SK-N-DZ (cell line): ENCODE measurements at regions not wholly inside any gene's neighbourhood (a gene's known extent, or its start where the extent isn't known, plus 50 kb on each side); places are given as distances from the start of the nearest gene placed in this dataset.

Experiments used
- DNase-seq: peaks from one replicate; pipeline ENCODE4 v3.0.0-alpha.2; 2015; ENCODE audit warnings: low spot score

DNA sequence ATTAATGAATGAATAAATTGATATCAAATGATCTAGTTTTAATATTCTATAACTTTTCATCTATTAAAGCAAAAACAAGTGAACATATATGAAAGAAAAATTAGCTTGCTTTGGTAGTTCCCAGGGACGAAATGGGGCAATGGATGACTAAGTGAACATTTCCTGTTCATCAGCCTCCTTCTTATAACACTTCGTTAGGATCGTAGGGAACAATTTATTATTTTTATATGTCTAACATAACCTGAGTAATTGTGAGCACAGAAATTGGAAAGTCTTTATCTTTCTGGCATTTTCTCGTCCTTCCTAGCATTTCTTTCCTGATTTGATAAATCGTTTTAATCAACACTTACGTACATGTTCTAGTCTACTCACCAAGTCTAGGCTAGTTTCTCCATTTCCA lies 59.1 kb upstream of the PPP1R3C start:
- DNase-seq = no peak

DNA sequence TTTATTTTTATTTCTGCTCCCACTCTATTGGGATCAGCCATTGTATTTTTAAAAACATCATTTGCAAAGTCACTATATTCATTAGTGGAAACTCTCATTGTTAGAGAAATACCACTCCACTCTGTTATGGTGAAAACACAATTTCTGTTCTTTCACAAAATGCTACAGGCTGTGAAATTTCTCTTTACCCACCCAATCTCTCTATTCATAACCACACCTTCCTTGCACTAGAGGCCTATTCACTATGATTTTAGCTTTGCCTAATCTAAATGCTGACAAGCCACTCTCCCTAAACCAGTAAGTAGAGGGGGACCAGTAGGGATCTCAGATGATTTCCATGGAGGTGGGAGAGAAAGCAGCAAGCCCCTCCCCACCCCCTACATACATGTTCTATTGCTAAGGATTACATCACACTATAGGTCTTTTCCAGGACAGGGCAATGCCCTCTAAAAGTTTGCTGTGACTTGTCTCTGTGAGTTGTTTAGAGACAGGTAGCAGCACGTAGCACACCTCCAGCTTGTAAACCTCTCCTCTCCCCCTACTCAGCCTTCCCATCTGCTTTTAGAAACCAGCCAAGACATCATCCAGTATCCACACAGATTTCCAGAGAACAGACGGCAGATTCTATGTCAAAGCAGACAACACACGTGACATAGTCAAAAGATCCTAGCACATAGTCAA lies 58.3 kb upstream of the PPP1R3C start:
- no peak for DNase-seq

DNA sequence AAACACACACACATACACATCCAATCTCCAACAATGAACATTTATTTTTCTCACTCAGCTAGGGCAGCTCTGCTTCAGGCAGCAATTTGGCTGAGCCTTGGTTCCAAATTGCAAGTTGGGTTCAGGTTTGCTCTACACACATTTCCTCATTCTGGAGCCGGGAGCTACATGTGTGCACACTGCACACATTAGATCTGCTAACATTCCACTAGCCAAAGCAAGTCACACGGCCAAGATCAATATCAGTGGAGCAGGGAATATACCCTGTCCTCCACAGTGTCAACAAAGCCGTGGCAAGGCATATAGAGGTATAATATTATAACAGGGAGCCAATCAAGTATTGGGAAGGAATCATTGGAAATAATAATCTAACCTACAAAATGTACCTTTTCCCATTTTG lies 57.5 kb upstream of the PPP1R3C start:
- no peak for DNase-seq

DNA sequence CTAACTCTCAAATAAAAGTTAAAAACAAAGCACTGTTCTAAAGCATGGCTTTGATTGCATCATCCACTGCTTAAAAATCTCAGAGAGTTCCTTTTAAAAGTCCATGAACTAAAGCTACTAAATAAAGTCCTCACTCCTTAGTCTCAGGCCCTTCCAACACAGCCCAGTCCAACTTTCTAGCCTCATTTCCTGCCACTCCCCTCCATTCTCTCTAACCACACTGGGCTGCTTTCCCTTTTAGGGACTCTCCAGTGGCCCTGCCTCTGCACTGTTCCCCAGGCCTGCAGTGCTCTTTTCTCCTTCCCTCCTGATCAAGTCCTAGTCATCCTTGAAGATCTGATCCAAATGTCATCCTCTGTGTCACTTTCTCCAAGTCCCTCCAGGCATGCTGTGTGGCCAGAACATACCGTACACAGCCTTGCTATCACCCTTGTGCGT lies 56.9 kb upstream of the PPP1R3C start:
- DNase-seq = no peak

DNA sequence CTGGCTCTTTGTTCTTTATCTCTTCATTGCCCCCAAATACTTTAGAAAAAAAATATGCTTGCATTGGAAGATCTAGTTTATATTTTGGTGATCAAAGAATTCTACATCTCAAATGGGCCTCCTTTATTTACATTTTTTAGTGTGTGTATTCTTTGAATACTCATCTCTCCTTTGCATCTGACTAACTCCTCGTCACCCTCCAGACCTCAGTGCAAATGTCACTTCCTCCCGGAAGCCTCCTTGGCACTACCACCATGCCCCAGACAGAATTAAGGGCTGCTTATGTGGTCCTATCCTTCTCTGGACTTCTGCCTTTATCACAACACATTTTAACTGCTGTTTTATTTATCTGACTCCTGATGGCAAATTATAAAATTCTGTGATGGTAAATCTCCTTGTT lies 52.0 kb upstream of the PPP1R3C start:
- DNase-seq = no peak

DNA sequence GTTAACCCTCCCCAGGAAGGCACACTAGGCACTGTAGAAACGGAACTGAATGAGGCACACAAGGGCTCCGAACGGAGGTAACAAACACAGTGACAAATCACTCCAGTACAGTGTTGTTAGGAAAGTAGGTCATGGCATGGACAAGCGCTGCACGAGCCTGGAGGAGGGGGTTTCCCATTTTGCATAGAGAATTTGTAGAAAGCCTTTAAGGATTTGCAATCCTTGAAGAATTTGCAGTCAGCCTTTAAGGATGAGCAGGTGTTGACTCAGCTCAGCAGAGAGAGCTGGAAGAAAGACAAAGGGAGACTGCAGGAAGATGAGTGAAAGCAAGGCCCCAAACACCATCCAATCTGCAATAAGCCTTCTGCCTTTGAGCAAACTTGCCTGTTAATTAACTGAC lies 51.1 kb upstream of the PPP1R3C start:
- DNase-seq = no peak

DNA sequence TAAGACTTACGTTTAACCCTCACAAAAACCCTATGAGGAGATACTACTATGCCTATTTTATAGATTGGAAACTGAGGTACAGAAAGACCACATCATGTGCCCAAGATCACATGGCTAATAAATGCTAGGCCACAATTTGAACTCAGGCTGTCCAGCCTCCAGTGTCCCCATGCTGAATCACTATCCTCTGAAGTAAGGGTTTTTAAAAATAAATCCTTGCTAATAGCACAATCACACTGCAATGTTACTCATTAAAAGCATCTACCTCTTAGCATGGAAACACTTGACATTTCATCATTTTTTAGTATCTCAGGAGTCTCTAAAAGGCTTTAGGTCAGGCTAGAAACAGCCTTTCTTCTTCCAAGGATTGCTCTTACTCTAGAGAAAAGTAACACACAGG lies 50.0 kb upstream of the PPP1R3C start:
- DNase-seq = no peak
